ENCODE measurements at regions not wholly inside any gene's neighbourhood (a gene's known extent, or its start where the extent isn't known, plus 50 kb on each side); places are given as distances from the start of the nearest gene placed in this dataset.

DNA sequence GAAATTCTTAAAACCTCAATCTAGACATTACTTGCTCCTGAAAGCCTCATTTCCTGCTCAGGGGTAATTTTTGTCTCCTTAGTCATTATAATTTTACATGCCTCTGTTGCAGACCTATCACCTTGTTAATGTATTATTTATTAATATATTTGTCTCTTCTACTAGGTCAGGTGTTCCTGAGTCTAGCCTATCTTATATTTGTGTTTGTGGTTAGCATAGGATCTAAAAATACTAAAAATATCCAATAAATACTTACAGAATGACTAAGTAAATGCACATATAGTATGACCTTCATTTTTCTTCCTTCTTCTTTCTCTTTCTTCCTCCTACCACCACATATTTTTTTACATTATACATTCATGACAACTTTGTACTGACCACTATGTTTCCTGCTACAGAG is 268.9 kb upstream of the HS3ST5 start:
- intact Hi-C loops (cut with micrococcal nuclease), result no loop called here
- Histone ChIP-seq H3K9me1 (ENCODE audit: control insufficient read depth, insufficient read depth, low read length) (no peaks in the 10 kb centered on the region), H3K36me3 (ENCODE audit: control insufficient read depth, insufficient read depth, low read length) (no peaks in the 10 kb centered on the region), H4K20me1 (replicated peaks; ENCODE audit: control insufficient read depth, insufficient read depth, low read length) (no peaks in the 10 kb centered on the region), H2AFZ (ENCODE audit: low read depth, low read length) (no peak overlapping the region), H3K27me3 (ENCODE audit: control insufficient read depth in 2 of 2, insufficient read depth in 2 of 2, low read length in 2 of 2) (no peaks in the 10 kb centered on the region), H3K27ac (ENCODE audit: extremely low read depth, low read depth, low read length) (no peak overlapping the region), H3K9me3 (replicated peaks; ENCODE audit: control insufficient read depth, insufficient read depth, low read depth, low read length) (no peaks in the 10 kb centered on the region), H3K79me2 (ENCODE audit: control insufficient read depth, insufficient read depth, low read length) (no peaks in the 10 kb centered on the region), H3K9ac (ENCODE audit: insufficient read depth in 1 of 2, low read depth in 2 of 2, low read length in 2 of 2) (no peak overlapping the region), H3K4me1 (replicated peaks in 1 of 2; ENCODE audit: control insufficient read depth in 2 of 2, insufficient read depth in 2 of 2, low read length in 2 of 2) (no peaks in the 10 kb centered on the region), H3K4me3 (no peak overlapping the region), H3K4me2 (ENCODE audit: insufficient read depth, low read length) (no peak overlapping the region)
- ChIA-PET POLR2A (no interaction called here), CTCF (ENCODE audit: low intra/inter-chr PET ratio) (no interaction called here)
- FAIRE-seq (no peak), ATAC-seq (no peak), DNase-seq (ENCODE audit: extremely low read depth in 1 of 4, low spot score in 3 of 4) (no peak)
- no peak for TF ChIP-seq RBBP5 (IDR thresholded peaks at IDR 0.05; ENCODE audit: borderline replicate concordance, insufficient read depth, low read length, poor library complexity, severe bottlenecking)
- no TSS peak for BruUV-seq (replicated peaks)
- in situ Hi-C loops (cut with MboI), result no loop called here

DNA sequence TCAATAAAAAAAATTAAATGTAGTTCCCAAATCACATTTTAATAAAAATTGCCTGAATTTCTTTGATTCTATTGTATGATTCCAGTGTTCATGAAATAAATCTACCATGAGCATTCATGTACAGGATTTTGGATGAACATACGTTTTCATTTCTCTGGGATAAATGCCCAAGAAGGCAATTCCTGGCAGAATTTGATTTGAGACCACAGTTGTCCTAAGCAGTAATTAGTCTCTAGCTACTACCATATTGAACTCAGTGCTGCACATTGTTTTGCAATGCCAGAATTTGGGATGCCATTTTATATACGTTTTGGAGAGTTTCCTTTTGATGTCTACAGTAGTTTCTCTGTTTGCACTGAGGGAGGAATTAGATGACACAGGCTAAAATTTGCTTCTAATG is 265.3 kb upstream of the HS3ST5 start:
- FAIRE-seq (no peak), ATAC-seq (no peak), DNase-seq (ENCODE audit: extremely low read depth in 1 of 4, low spot score in 3 of 4) (no peak)
- H3K4me1 ChIP-seq (replicated peaks in 1 of 2; ENCODE audit: control insufficient read depth in 2 of 2, insufficient read depth in 2 of 2, low read length in 2 of 2), result no peaks in the 10 kb centered on the region
- no peak overlapping the region for H3K9ac ChIP-seq (ENCODE audit: insufficient read depth in 1 of 2, low read depth in 2 of 2, low read length in 2 of 2)
- 0% methylated on average over 2 of the region's 2 CpGs for WGBS (ENCODE audit: insufficient coverage, low coverage, missing lambda C conversion rate)
- TF ChIP-seq NELFE (IDR thresholded peaks at IDR 0.05; ENCODE audit: insufficient read depth, insufficient read length) (no peak), NRF1 (conservative IDR thresholded peaks at IDR 0.05 in 1 of 2, IDR thresholded peaks at IDR 0.05 in 1 of 2) (no peak), JUNB (CRISPR knock-in tag; conservative IDR thresholded peaks at IDR 0.05) (no peak), RAD21 (CRISPR knock-in tag; conservative IDR thresholded peaks at IDR 0.05 in 1 of 2, IDR thresholded peaks at IDR 0.05 in 1 of 2) (no peak)
- TF ChIP-seq, protein P1, sequence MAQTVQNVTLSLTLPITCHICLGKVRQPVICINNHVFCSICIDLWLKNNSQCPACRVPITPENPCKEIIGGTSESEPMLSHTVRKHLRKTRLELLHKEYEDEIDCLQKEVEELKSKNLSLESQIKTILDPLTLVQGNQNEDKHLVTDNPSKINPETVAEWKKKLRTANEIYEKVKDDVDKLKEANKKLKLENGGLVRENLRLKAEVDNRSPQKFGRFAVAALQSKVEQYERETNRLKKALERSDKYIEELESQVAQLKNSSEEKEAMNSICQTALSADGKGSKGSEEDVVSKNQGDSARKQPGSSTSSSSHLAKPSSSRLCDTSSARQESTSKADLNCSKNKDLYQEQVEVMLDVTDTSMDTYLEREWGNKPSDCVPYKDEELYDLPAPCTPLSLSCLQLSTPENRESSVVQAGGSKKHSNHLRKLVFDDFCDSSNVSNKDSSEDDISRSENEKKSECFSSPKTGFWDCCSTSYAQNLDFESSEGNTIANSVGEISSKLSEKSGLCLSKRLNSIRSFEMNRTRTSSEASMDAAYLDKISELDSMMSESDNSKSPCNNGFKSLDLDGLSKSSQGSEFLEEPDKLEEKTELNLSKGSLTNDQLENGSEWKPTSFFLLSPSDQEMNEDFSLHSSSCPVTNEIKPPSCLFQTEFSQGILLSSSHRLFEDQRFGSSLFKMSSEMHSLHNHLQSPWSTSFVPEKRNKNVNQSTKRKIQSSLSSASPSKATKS (CRISPR knock-in tag; IDR thresholded peaks at IDR 0.05), result no peak
- TF ChIP-seq, protein P2, sequence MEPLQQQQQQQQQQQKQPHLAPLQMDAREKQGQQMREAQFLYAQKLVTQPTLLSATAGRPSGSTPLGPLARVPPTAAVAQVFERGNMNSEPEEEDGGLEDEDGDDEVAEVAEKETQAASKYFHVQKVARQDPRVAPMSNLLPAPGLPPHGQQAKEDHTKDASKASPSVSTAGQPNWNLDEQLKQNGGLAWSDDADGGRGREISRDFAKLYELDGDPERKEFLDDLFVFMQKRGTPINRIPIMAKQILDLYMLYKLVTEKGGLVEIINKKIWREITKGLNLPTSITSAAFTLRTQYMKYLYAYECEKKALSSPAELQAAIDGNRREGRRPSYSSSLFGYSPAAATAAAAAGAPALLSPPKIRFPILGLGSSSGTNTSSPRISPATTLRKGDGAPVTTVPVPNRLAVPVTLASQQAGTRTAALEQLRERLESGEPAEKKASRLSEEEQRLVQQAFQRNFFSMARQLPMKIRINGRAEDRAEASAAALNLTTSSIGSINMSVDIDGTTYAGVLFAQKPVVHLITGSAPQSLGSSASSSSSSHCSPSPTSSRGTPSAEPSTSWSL (CRISPR knock-in tag; IDR thresholded peaks at IDR 0.05; ENCODE audit: borderline replicate concordance), result no peak
- H3K9me3 ChIP-seq (replicated peaks; ENCODE audit: control insufficient read depth, insufficient read depth, low read depth, low read length), result no peaks in the 10 kb centered on the region
- intact Hi-C loops (cut with micrococcal nuclease), result no loop called here
- ChIA-PET POLR2A (no interaction called here), CTCF (ENCODE audit: low intra/inter-chr PET ratio) (no interaction called here)
- no peak overlapping the region for H3K27ac ChIP-seq (ENCODE audit: extremely low read depth, low read depth, low read length)
- H3K27me3 ChIP-seq (ENCODE audit: control insufficient read depth in 2 of 2, insufficient read depth in 2 of 2, low read length in 2 of 2), result no peaks in the 10 kb centered on the region
- no peaks in the 10 kb centered on the region for H3K36me3 ChIP-seq (ENCODE audit: control insufficient read depth, insufficient read depth, low read length)
- no peaks in the 10 kb centered on the region for H4K20me1 ChIP-seq (replicated peaks; ENCODE audit: control insufficient read depth, insufficient read depth, low read length)
- H3K4me3 ChIP-seq, result no peak overlapping the region
- H3K9me1 ChIP-seq (ENCODE audit: control insufficient read depth, insufficient read depth, low read length), result no peaks in the 10 kb centered on the region
- H3K79me2 ChIP-seq (ENCODE audit: control insufficient read depth, insufficient read depth, low read length), result no peaks in the 10 kb centered on the region
- in situ Hi-C loops (cut with MboI), result no loop called here
- no TSS peak for BruUV-seq (replicated peaks)
- H3K4me2 ChIP-seq (ENCODE audit: insufficient read depth, low read length), result no peak overlapping the region
- no peak overlapping the region for H2AFZ ChIP-seq (ENCODE audit: low read depth, low read length)

Measured in K562 (cell line).